ENCODE measurements at regions not wholly inside any gene's neighbourhood (a gene's known extent, or its start where the extent isn't known, plus 50 kb on each side); places are given as distances from the start of the nearest gene placed in this dataset.

GRCh38 chrX:65925005-65925404, 114.9 kb downstream of the VSIG4 start:
- Histone ChIP-seq H3K36me3 (no peaks in the 10 kb centered on the region), H3K27me3 (no peaks in the 10 kb centered on the region), H3K9me3 (no peaks in the 10 kb centered on the region), H3K4me3 (no peak overlapping the region), H3K4me1 (no peaks in the 10 kb centered on the region), H3K27ac (no peak overlapping the region)
- TF ChIP-seq CTCF (IDR thresholded peaks at IDR 0.05) = no peak
- no peak for DNase-seq (ENCODE audit: low spot score)

GRCh38 chrX:65921363-65921762, 118.5 kb downstream of the VSIG4 start:
- H3K9me3 ChIP-seq = peaks cover 0 to 4% of the 10 kb centered on the region in 2 donors
- H3K36me3 ChIP-seq = no peaks in the 10 kb centered on the region
- no peak overlapping the region for H3K4me3 ChIP-seq
- no peak for DNase-seq (ENCODE audit: low spot score)
- H3K27ac ChIP-seq = no peak overlapping the region
- TF ChIP-seq CTCF (IDR thresholded peaks at IDR 0.05) = no peak
- H3K4me1 ChIP-seq = no peaks in the 10 kb centered on the region
- no peaks in the 10 kb centered on the region for H3K27me3 ChIP-seq

GRCh38 chrX:65920620-65921019, 119.3 kb downstream of the VSIG4 start:
- Histone ChIP-seq H3K9me3 (peaks cover 0 to 4% of the 10 kb centered on the region in 2 donors), H3K4me1 (no peaks in the 10 kb centered on the region), H3K4me3 (no peak overlapping the region), H3K36me3 (no peaks in the 10 kb centered on the region), H3K27ac (no peak overlapping the region), H3K27me3 (no peaks in the 10 kb centered on the region)
- no peak for DNase-seq (ENCODE audit: low spot score)
- TF ChIP-seq CTCF (IDR thresholded peaks at IDR 0.05) = no peak

GRCh38 chrX:65910899-65911298, 129.0 kb downstream of the VSIG4 start:
- no peak overlapping the region for H3K27ac ChIP-seq
- no peaks in the 10 kb centered on the region for H3K27me3 ChIP-seq
- no peak for DNase-seq (ENCODE audit: low spot score)
- TF ChIP-seq CTCF (IDR thresholded peaks at IDR 0.05) = no peak
- no peaks in the 10 kb centered on the region for H3K4me1 ChIP-seq
- H3K4me3 ChIP-seq = no peak overlapping the region
- peaks cover 0 to 15% of the 10 kb centered on the region in 2 donors for H3K9me3 ChIP-seq
- H3K36me3 ChIP-seq = no peaks in the 10 kb centered on the region

- Histone ChIP-seq H3K27me3 (no peaks in the 10 kb centered on the region), H3K4me1 (no peaks in the 10 kb centered on the region), H3K9me3 (no peaks in the 10 kb centered on the region), H3K4me3 (no peak overlapping the region), H3K36me3 (no peaks in the 10 kb centered on the region), H3K27ac (no peak overlapping the region)
- DNase-seq (ENCODE audit: low spot score) = no peak
- TF ChIP-seq CTCF (IDR thresholded peaks at IDR 0.05) = no peak
These were observed 136.1 kb downstream of the VSIG4 start for GRCh38 chrX:65903750-65904149.

- Histone ChIP-seq H3K36me3 (no peaks in the 10 kb centered on the region), H3K4me1 (no peaks in the 10 kb centered on the region), H3K27me3 (no peaks in the 10 kb centered on the region), H3K4me3 (no peak overlapping the region), H3K27ac (no peak overlapping the region), H3K9me3 (no peaks in the 10 kb centered on the region)
- no peak for DNase-seq (ENCODE audit: low spot score)
- TF ChIP-seq CTCF (IDR thresholded peaks at IDR 0.05) = no peak
These were observed 137.9 kb downstream of the VSIG4 start for GRCh38 chrX:65902011-65902410.
